ENCODE measurements at regions not wholly inside any gene's neighbourhood (a gene's known extent, or its start where the extent isn't known, plus 50 kb on each side); places are given as distances from the start of the nearest gene placed in this dataset.

GRCh38 chr10:128519581-128519980 lies 393.4 kb upstream of the MKI67 start:
- Histone ChIP-seq H3F3A (replicated peaks; ENCODE audit: insufficient read depth) (no peaks in the 10 kb centered on the region), H3K4me1 (ENCODE audit: control insufficient read depth in 1 of 2, insufficient read depth in 2 of 2, low read depth in 1 of 2, low read length in 1 of 2) (peaks cover 0 to 6% of the 10 kb centered on the region in 2 experiments; a peak in 1 of 4 replicates), H2AFZ (ENCODE audit: low read depth) (no peak overlapping the region), H3K27me3 (ENCODE audit: insufficient read depth) (no peaks in the 10 kb centered on the region), H4K20me1 (ENCODE audit: insufficient read depth) (no peaks in the 10 kb centered on the region), H3K36me3 (replicated peaks in 1 of 2; ENCODE audit: control insufficient read depth in 1 of 2, insufficient read depth in 2 of 2, low read length in 1 of 2) (no peaks in the 10 kb centered on the region), H3K4me3 (ENCODE audit: low read depth in 2 of 2, low read length in 1 of 2) (no peak overlapping the region), H3K27ac (ENCODE audit: low read depth in 2 of 2, low read length in 1 of 2) (no peak overlapping the region), H3K9me2 (no peaks in the 10 kb centered on the region), H3K79me2 (ENCODE audit: insufficient read depth) (no peaks in the 10 kb centered on the region), H3K4me2 (no peak overlapping the region), H3K9ac (no peak overlapping the region), H3K9me3 (no peaks in the 10 kb centered on the region)
- ChIA-PET POLR2A (no interaction called here), CTCF (interaction anchor here (0.6 kb wide), 1 partner anchor 1334 kb away, joined by 3 read pairs; no protein-coding TSS in a partner anchor)
- TF ChIP-seq RCOR1 (IDR thresholded peaks at IDR 0.05; ENCODE audit: low read length), result no peak
- no peak for TF ChIP-seq TAF1 (IDR thresholded peaks at IDR 0.05; ENCODE audit: borderline replicate concordance, low read depth, low read length)
- no peak for TF ChIP-seq MXI1 (IDR thresholded peaks at IDR 0.05; ENCODE audit: low read depth, low read length)
- no peak for TF ChIP-seq ELF1 (IDR thresholded peaks at IDR 0.05)
- 26% methylated on average over 6 of the region's 6 CpGs for WGBS (ENCODE audit: low lambda C conversion rate)
- peak; percentile 50 for DNase-seq

GRCh38 chr10:128520211-128520815 lies 394.1 kb upstream of the MKI67 start:
- Histone ChIP-seq H3K9me2 (no peaks in the 10 kb centered on the region), H3K79me2 (ENCODE audit: insufficient read depth) (no peaks in the 10 kb centered on the region), H2AFZ (ENCODE audit: low read depth) (no peak overlapping the region), H3F3A (replicated peaks; ENCODE audit: insufficient read depth) (no peaks in the 10 kb centered on the region), H3K27me3 (ENCODE audit: insufficient read depth) (no peaks in the 10 kb centered on the region), H4K20me1 (ENCODE audit: insufficient read depth) (no peaks in the 10 kb centered on the region), H3K4me3 (ENCODE audit: low read depth in 2 of 2, low read length in 1 of 2) (no peak overlapping the region), H3K9me3 (no peaks in the 10 kb centered on the region), H3K36me3 (replicated peaks in 1 of 2; ENCODE audit: control insufficient read depth in 1 of 2, insufficient read depth in 2 of 2, low read length in 1 of 2) (no peaks in the 10 kb centered on the region), H3K4me1 (ENCODE audit: control insufficient read depth in 1 of 2, insufficient read depth in 2 of 2, low read depth in 1 of 2, low read length in 1 of 2) (peaks cover 0 to 6% of the 10 kb centered on the region in 2 experiments; a peak in 1 of 4 replicates), H3K4me2 (no peak overlapping the region), H3K9ac (no peak overlapping the region), H3K27ac (ENCODE audit: low read depth in 2 of 2, low read length in 1 of 2) (no peak overlapping the region)
- CTCF ChIA-PET, result interaction anchor here (1.0 kb wide), 1 partner anchor 10 kb away, joined by 4 read pairs; no protein-coding TSS in a partner anchor
- no peak for DNase-seq
- WGBS (ENCODE audit: low lambda C conversion rate), result 30% methylated on average over 7 of the region's 11 CpGs
- POLR2A ChIA-PET, result no interaction called here
- no peak for TF ChIP-seq TEAD4 (IDR thresholded peaks at IDR 0.05; ENCODE audit: borderline replicate concordance, insufficient read depth)
- no peak for TF ChIP-seq RAD21 (IDR thresholded peaks at IDR 0.05; ENCODE audit: low read length)
- no peak for TF ChIP-seq YY1 (IDR thresholded peaks at IDR 0.05; ENCODE audit: low read depth)
- no peak for TF ChIP-seq TCF12 (IDR thresholded peaks at IDR 0.05)
- no peak for TF ChIP-seq MEF2A (IDR thresholded peaks at IDR 0.05; ENCODE audit: borderline replicate concordance, low read depth)
- no peak for TF ChIP-seq CTCF (IDR thresholded peaks at IDR 0.05)
- TF ChIP-seq RXRA (IDR thresholded peaks at IDR 0.05; ENCODE audit: borderline replicate concordance, low read depth), result no peak
- TF ChIP-seq TAF1 (IDR thresholded peaks at IDR 0.05; ENCODE audit: borderline replicate concordance, low read depth, low read length), result no peak
- TF ChIP-seq ZBTB33 (IDR thresholded peaks at IDR 0.05; ENCODE audit: borderline replicate concordance, low read depth), result no peak
- TF ChIP-seq REST (IDR thresholded peaks at IDR 0.05; ENCODE audit: low read depth, low read length), result no peak
- TF ChIP-seq USF1 (IDR thresholded peaks at IDR 0.05; ENCODE audit: borderline replicate concordance, low read depth), result no peak
- TF ChIP-seq MAX (IDR thresholded peaks at IDR 0.05; ENCODE audit: low read depth), result no peak
- TF ChIP-seq RFX5 (IDR thresholded peaks at IDR 0.05; ENCODE audit: low read length), result no peak
- no peak for TF ChIP-seq SIN3A (IDR thresholded peaks at IDR 0.05; ENCODE audit: borderline replicate concordance, low read depth, low read length)
- no peak for TF ChIP-seq EZH2phosphoT487 (IDR thresholded peaks at IDR 0.05; ENCODE audit: borderline replicate concordance, low read depth)
